AG04449 (cell line): ENCODE measurements at regions not wholly inside any gene's neighbourhood (a gene's known extent, or its start where the extent isn't known, plus 50 kb on each side); places are given as distances from the start of the nearest gene placed in this dataset.

Source experiments
- CTCF ChIA-PET: fragments of 350-600 bp; formaldehyde crosslinking; extraction: SDS; loops from one replicate; lab custom pipeline; 2021; ENCODE audit warnings: antibody characterized with exemption; lab: Yijun Ruan, JAX
- POLR2A ChIA-PET: fragments of 400-600, 350-600 bp; formaldehyde crosslinking; extraction: SDS; loops from one replicate; lab custom pipeline; 2020; ENCODE audit warnings: antibody characterized with exemption, inconsistent platforms; lab: Yijun Ruan, JAX
- DNase-seq: peaks from one replicate; pipeline ENCODE4 v3.0.0-alpha.2; 2010; ENCODE audit warnings: low read depth, low spot score
- H3K4me3 ChIP-seq: 2 replicates; pipeline ENCODE4 v1.5.1; 2011; ENCODE audit warnings: low read depth, mild to moderate bottlenecking, control low read depth, low read length
- CTCF ChIP-seq: IDR thresholded peaks from one replicate; pipeline ENCODE4 v1.5.1; 2011; ENCODE audit warnings: mild to moderate bottlenecking, moderate library complexity, low read length, control low read depth, inconsistent platforms; ENCODE audit not compliant: insufficient read depth; ENCODE audit errors: missing control alignments

- ChIA-PET CTCF (no interaction called here), POLR2A (no interaction called here)
- H3K4me3 ChIP-seq: no peak overlapping the region
- TF ChIP-seq CTCF: no peak
- no peak for DNase-seq
Measured at GRCh38 chr14:82755923-82756322, 1222.3 kb upstream of the SEL1L start.

- CTCF ChIA-PET: no interaction called here
- no peak overlapping the region for H3K4me3 ChIP-seq
- TF ChIP-seq CTCF: no peak
- DNase-seq: no peak
- POLR2A ChIA-PET: no interaction called here
Measured at GRCh38 chr14:82757776-82758175, 1224.1 kb upstream of the SEL1L start.

- no peak overlapping the region for H3K4me3 ChIP-seq
- ChIA-PET CTCF (no interaction called here), POLR2A (no interaction called here)
- DNase-seq: no peak
- TF ChIP-seq CTCF: no peak
Measured at GRCh38 chr14:82759656-82760055, 1226.0 kb upstream of the SEL1L start.

GRCh38 chr14:82766123-82766522 is 1232.5 kb upstream of the SEL1L start:
- ChIA-PET POLR2A (no interaction called here), CTCF (no interaction called here)
- no peak for DNase-seq
- H3K4me3 ChIP-seq: no peak overlapping the region
- TF ChIP-seq CTCF: no peak

GRCh38 chr14:82766996-82767395 is 1233.3 kb upstream of the SEL1L start:
- POLR2A ChIA-PET: no interaction called here
- no peak for TF ChIP-seq CTCF
- CTCF ChIA-PET: no interaction called here
- DNase-seq: no peak
- no peak overlapping the region for H3K4me3 ChIP-seq

- POLR2A ChIA-PET: no interaction called here
- TF ChIP-seq CTCF: no peak
- DNase-seq: no peak
- H3K4me3 ChIP-seq: no peak overlapping the region
- CTCF ChIA-PET: no interaction called here
Measured at GRCh38 chr14:82776958-82777357, 1243.3 kb upstream of the SEL1L start.
